SK-N-SH treated with all-trans-retinoic acid at 6 μM for 48 hours (cell line): ENCODE measurements at regions not wholly inside any gene's neighbourhood (a gene's known extent, or its start where the extent isn't known, plus 50 kb on each side); places are given as distances from the start of the nearest gene placed in this dataset.

ENCODE experiments used
- ATAC-seq: fragments of 200-7000 bp; cut with Tn5 transposase; 3 replicates; pipeline ENCODE4 v1.9.1; 2020; ENCODE audit warnings: mild to moderate bottlenecking, moderate library complexity
- ARNTL ChIP-seq: fragments of 450-650 bp; formaldehyde crosslinking; IDR thresholded peaks from 2 replicates; pipeline ENCODE4 v1.5.0; 2020; ENCODE audit warnings: low read depth, mild to moderate bottlenecking, moderate library complexity, borderline replicate concordance
- BACH2 ChIP-seq: fragments of 250-450 bp; sonication (Bioruptor Pico); IDR thresholded peaks from 2 replicates; pipeline ENCODE4 v1.9.0; 2021; ENCODE audit warnings: mild to moderate bottlenecking, borderline replicate concordance
- CSDC2 ChIP-seq: fragments of 250-450 bp; sonication (Bioruptor Pico); IDR thresholded peaks from 2 replicates; pipeline ENCODE4 v1.5.0; 2020; ENCODE audit warnings: mild to moderate bottlenecking, moderate library complexity
- ESRRG ChIP-seq: fragments of 250-450 bp; sonication (Bioruptor Pico); IDR thresholded peaks from 2 replicates; pipeline ENCODE4 v1.6.1; 2021; ENCODE audit warnings: mild to moderate bottlenecking
- GLIS3 ChIP-seq: fragments of 250-450 bp; sonication (Bioruptor Pico); IDR thresholded peaks from 2 replicates; pipeline ENCODE4 v1.5.0; 2020; ENCODE audit warnings: mild to moderate bottlenecking, moderate library complexity
- ISL1 ChIP-seq: fragments of 250-450 bp; sonication (Bioruptor Pico); IDR thresholded peaks from 2 replicates; pipeline ENCODE4 v2.1.2; 2022; ENCODE audit warnings: mild to moderate bottlenecking, moderate library complexity
- POU6F1 ChIP-seq: fragments of 250-450 bp; sonication (Bioruptor Pico); IDR thresholded peaks from 2 replicates; pipeline ENCODE4 v1.8.0; 2021; ENCODE audit warnings: low read depth, mild to moderate bottlenecking, moderate library complexity, borderline replicate concordance
- SNAI2 ChIP-seq: fragments of 250-450 bp; sonication (Bioruptor Pico); IDR thresholded peaks from 2 replicates; pipeline ENCODE4 v1.5.0; 2020; ENCODE audit warnings: mild to moderate bottlenecking, moderate library complexity
- TCF4 ChIP-seq: fragments of 250-450 bp; sonication (Bioruptor Pico); IDR thresholded peaks from 2 replicates; pipeline ENCODE4 v1.8.0; 2021; ENCODE audit warnings: mild to moderate bottlenecking, moderate library complexity, borderline replicate concordance
- TOX ChIP-seq: fragments of 250-450 bp; sonication (Bioruptor Pico); IDR thresholded peaks from 2 replicates; pipeline ENCODE4 v1.8.0; 2021; ENCODE audit warnings: mild to moderate bottlenecking, moderate library complexity, borderline replicate concordance
- ZC3H10 ChIP-seq: fragments of 250-450 bp; sonication (Bioruptor Pico); IDR thresholded peaks from 2 replicates; pipeline ENCODE4 v1.5.1; 2021; ENCODE audit warnings: mild to moderate bottlenecking, moderate library complexity
- ZFP30 ChIP-seq: fragments of 450-650 bp; formaldehyde crosslinking; IDR thresholded peaks from 2 replicates; pipeline ENCODE4 v1.5.0; 2022; ENCODE audit warnings: mild to moderate bottlenecking, moderate library complexity
- ZNF565 ChIP-seq: fragments of 450-650 bp; formaldehyde crosslinking; conservative IDR thresholded peaks from 2 replicates; pipeline ENCODE4 v1.5.0; 2020; ENCODE audit warnings: low read depth, mild to moderate bottlenecking, moderate library complexity
- ZNF8 ChIP-seq: fragments of 450-650 bp; formaldehyde crosslinking; IDR thresholded peaks from 2 replicates; pipeline ENCODE4 v1.5.0; 2020; ENCODE audit warnings: mild to moderate bottlenecking, moderate library complexity
- TF ChIP-seq, protein P1 (sequence below): fragments of 250-450 bp; sonication (Bioruptor Pico); IDR thresholded peaks from 2 replicates; pipeline ENCODE4 v1.5.0; 2020; ENCODE audit warnings: mild to moderate bottlenecking, moderate library complexity
- TF ChIP-seq, protein P2 (sequence below): fragments of 250-450 bp; sonication (Bioruptor Pico); IDR thresholded peaks from 2 replicates; pipeline ENCODE4 v1.5.1; 2021; ENCODE audit warnings: mild to moderate bottlenecking, moderate library complexity
- TF ChIP-seq, protein P3 (sequence below): fragments of 250-450 bp; sonication (Bioruptor Pico); IDR thresholded peaks from 2 replicates; pipeline ENCODE4 v1.8.0; 2020; ENCODE audit warnings: mild to moderate bottlenecking, moderate library complexity, borderline replicate concordance
- TF ChIP-seq, protein P4 (sequence below): fragments of 250-450 bp; sonication (Bioruptor Pico); IDR thresholded peaks from 2 replicates; pipeline ENCODE4 v1.5.1; 2020; ENCODE audit warnings: low read depth, mild to moderate bottlenecking, moderate library complexity

DNA sequence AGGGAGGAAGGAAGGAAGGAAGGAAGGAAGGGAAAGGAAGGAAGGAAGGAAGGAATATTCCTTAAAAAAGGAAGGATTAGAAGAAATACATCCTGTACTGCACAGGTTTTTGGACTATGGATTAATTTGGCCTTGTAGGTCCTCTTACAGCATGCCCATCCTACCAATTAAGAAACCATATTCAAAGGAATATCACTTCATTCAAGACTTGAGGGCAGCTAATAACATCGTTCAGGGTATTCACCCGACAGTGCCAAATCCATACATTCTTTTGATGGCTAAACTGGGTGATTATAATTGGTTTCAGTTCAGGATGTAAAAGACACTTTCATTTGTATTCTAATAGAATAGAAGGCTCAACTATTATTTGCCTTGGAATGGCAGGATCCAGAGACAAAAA, 410.3 kb downstream of the PLOD2 start (continued):
- TF ChIP-seq, protein P1, sequence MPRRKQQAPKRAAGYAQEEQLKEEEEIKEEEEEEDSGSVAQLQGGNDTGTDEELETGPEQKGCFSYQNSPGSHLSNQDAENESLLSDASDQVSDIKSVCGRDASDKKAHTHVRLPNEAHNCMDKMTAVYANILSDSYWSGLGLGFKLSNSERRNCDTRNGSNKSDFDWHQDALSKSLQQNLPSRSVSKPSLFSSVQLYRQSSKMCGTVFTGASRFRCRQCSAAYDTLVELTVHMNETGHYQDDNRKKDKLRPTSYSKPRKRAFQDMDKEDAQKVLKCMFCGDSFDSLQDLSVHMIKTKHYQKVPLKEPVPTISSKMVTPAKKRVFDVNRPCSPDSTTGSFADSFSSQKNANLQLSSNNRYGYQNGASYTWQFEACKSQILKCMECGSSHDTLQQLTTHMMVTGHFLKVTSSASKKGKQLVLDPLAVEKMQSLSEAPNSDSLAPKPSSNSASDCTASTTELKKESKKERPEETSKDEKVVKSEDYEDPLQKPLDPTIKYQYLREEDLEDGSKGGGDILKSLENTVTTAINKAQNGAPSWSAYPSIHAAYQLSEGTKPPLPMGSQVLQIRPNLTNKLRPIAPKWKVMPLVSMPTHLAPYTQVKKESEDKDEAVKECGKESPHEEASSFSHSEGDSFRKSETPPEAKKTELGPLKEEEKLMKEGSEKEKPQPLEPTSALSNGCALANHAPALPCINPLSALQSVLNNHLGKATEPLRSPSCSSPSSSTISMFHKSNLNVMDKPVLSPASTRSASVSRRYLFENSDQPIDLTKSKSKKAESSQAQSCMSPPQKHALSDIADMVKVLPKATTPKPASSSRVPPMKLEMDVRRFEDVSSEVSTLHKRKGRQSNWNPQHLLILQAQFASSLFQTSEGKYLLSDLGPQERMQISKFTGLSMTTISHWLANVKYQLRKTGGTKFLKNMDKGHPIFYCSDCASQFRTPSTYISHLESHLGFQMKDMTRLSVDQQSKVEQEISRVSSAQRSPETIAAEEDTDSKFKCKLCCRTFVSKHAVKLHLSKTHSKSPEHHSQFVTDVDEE (CRISPR knock-in tag): no peak
- TF ChIP-seq, all 23 proteins: peak for 0

- ATAC-seq: no peak
- TF ChIP-seq CSDC2 (CRISPR knock-in tag) (no peak), TOX (CRISPR knock-in tag) (no peak), SNAI2 (CRISPR knock-in tag) (no peak), ARNTL (CRISPR knock-in tag) (no peak), ZC3H10 (no peak), POU6F1 (no peak), ESRRG (CRISPR knock-in tag) (no peak), ZFP30 (no peak), TCF4 (CRISPR knock-in tag) (no peak), ISL1 (CRISPR knock-in tag) (no peak), GLIS3 (CRISPR knock-in tag) (no peak), ZNF8 (CRISPR knock-in tag) (no peak)
- TF ChIP-seq, protein P2, sequence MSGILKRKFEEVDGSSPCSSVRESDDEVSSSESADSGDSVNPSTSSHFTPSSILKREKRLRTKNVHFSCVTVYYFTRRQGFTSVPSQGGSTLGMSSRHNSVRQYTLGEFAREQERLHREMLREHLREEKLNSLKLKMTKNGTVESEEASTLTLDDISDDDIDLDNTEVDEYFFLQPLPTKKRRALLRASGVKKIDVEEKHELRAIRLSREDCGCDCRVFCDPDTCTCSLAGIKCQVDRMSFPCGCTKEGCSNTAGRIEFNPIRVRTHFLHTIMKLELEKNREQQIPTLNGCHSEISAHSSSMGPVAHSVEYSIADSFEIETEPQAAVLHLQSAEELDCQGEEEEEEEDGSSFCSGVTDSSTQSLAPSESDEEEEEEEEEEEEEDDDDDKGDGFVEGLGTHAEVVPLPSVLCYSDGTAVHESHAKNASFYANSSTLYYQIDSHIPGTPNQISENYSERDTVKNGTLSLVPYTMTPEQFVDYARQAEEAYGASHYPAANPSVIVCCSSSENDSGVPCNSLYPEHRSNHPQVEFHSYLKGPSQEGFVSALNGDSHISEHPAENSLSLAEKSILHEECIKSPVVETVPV (CRISPR knock-in tag): no peak
- TF ChIP-seq, protein P1 (CRISPR knock-in tag): no peak
- TF ChIP-seq, protein P3, sequence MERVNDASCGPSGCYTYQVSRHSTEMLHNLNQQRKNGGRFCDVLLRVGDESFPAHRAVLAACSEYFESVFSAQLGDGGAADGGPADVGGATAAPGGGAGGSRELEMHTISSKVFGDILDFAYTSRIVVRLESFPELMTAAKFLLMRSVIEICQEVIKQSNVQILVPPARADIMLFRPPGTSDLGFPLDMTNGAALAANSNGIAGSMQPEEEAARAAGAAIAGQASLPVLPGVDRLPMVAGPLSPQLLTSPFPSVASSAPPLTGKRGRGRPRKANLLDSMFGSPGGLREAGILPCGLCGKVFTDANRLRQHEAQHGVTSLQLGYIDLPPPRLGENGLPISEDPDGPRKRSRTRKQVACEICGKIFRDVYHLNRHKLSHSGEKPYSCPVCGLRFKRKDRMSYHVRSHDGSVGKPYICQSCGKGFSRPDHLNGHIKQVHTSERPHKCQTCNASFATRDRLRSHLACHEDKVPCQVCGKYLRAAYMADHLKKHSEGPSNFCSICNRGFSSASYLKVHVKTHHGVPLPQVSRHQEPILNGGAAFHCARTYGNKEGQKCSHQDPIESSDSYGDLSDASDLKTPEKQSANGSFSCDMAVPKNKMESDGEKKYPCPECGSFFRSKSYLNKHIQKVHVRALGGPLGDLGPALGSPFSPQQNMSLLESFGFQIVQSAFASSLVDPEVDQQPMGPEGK (CRISPR knock-in tag): no peak
- TF ChIP-seq, protein P4, sequence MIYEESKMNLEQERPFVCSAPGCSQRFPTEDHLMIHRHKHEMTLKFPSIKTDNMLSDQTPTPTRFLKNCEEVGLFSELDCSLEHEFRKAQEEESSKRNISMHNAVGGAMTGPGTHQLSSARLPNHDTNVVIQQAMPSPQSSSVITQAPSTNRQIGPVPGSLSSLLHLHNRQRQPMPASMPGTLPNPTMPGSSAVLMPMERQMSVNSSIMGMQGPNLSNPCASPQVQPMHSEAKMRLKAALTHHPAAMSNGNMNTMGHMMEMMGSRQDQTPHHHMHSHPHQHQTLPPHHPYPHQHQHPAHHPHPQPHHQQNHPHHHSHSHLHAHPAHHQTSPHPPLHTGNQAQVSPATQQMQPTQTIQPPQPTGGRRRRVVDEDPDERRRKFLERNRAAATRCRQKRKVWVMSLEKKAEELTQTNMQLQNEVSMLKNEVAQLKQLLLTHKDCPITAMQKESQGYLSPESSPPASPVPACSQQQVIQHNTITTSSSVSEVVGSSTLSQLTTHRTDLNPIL (CRISPR knock-in tag): no peak
Observed at GRCh38 chr3:145752576-145752975, 408.4 kb downstream of the PLOD2 start.

DNA sequence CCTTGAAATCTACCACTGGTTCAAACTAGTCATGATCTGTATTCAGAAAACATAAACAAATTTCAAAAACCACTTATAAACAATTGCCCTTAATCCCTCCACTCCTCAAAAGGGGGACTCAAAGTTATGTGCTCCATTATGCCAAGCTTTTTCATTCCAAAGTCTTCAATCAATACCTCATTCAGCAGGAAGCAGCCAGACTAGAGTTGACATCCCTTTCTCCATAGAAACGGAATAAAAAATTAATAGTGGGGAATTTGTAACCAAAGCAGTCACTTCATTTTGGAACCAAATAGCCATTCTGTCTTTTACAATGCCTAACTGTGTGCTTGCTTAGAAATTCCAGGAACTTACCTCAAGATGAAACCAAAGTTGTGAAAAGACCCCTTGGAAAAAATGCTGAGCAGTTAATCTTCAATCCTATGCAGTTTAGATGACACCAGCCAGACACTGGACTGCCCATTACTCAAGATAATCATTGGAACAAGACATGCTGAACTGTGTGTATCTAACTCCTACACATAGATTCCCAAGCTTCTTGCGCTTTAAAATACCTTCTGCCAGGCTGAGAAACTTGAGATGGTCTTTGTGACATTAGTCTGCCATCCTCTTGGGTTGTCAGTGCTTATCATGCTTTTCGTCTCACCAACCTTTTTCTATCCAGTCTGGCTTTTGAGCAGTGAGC, 406.2 kb downstream of the PLOD2 start:
- no peak for ATAC-seq
- no peak for TF ChIP-seq ZFP30
- no peak for TF ChIP-seq GLIS3 (CRISPR knock-in tag)
- TF ChIP-seq ZNF565 (CRISPR knock-in tag): no peak
- TF ChIP-seq BACH2 (CRISPR knock-in tag): no peak
- no peak for TF ChIP-seq POU6F1
- TF ChIP-seq, protein P3 (CRISPR knock-in tag): no peak
- no peak for TF ChIP-seq ZNF8 (CRISPR knock-in tag)
